ENCODE measurements at regions not wholly inside any gene's neighbourhood (a gene's known extent, or its start where the extent isn't known, plus 50 kb on each side); places are given as distances from the start of the nearest gene placed in this dataset.

DNA sequence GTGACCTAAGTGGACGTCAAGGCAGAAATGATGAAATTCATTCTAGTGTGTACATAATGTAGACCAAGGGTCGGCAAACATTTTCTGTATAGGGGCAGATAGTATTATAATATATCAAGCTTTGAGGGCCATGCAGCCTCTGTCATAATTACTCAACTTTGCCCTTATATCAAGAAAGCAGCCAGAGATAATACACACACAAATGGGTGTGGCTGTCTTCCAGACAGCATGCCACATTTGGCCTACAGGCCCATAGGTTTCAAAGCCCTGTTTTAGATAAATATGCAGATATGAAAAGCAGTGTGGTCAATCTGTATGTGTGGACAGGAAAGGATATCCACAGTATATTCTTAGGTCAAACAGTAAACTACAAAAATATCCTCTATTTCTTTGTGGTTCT lies 320.1 kb upstream of the FMN2 start:
- H3K4me3 ChIP-seq (replicated peaks; ENCODE audit: low read depth, low read length): no peak overlapping the region
- DNase-seq (ENCODE audit: extremely low read depth, low read depth): no peak
- TF ChIP-seq, protein P1, sequence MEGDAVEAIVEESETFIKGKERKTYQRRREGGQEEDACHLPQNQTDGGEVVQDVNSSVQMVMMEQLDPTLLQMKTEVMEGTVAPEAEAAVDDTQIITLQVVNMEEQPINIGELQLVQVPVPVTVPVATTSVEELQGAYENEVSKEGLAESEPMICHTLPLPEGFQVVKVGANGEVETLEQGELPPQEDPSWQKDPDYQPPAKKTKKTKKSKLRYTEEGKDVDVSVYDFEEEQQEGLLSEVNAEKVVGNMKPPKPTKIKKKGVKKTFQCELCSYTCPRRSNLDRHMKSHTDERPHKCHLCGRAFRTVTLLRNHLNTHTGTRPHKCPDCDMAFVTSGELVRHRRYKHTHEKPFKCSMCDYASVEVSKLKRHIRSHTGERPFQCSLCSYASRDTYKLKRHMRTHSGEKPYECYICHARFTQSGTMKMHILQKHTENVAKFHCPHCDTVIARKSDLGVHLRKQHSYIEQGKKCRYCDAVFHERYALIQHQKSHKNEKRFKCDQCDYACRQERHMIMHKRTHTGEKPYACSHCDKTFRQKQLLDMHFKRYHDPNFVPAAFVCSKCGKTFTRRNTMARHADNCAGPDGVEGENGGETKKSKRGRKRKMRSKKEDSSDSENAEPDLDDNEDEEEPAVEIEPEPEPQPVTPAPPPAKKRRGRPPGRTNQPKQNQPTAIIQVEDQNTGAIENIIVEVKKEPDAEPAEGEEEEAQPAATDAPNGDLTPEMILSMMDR (IDR thresholded peaks at IDR 0.05; ENCODE audit: low read depth, low read length, missing control alignments): no peak

DNA sequence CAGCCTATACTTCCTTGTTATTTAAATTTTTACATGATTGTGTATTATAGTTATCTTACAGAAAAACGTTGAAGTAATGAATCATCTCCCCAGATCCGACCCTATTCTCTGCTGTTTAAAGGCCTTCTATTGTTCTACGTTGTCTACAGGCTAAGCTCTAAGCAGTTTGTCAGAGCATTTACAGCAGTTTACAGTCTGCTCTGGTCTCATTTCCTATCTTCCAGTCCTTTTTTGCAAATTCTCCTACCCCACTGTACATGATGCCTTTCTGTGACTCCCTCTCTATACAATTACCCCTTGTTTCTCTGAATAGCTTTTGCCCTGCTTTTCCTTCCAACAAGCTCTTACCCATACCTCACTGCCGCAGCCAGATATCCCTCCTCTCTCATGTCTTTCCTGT lies 319.2 kb upstream of the FMN2 start:
- no peak overlapping the region for H3K4me3 ChIP-seq (replicated peaks; ENCODE audit: low read depth, low read length)
- TF ChIP-seq, protein P1 (IDR thresholded peaks at IDR 0.05; ENCODE audit: low read depth, low read length, missing control alignments): no peak

GRCh38 chr1:239775466-239775865 lies 316.2 kb upstream of the FMN2 start:
- no peak overlapping the region for H3K4me3 ChIP-seq (replicated peaks; ENCODE audit: low read depth, low read length)
- no peak for DNase-seq (ENCODE audit: extremely low read depth, low read depth)
- TF ChIP-seq, protein P1 (IDR thresholded peaks at IDR 0.05; ENCODE audit: low read depth, low read length, missing control alignments): no peak

More for the DNA sequence above, 319.2 kb upstream of the FMN2 start:
- DNase-seq (ENCODE audit: extremely low read depth, low read depth): no peak

- TF ChIP-seq, protein P1 (IDR thresholded peaks at IDR 0.05; ENCODE audit: low read depth, low read length, missing control alignments): no peak
- no peak for DNase-seq (ENCODE audit: extremely low read depth, low read depth)
- no peak overlapping the region for H3K4me3 ChIP-seq (replicated peaks; ENCODE audit: low read depth, low read length)
Measured at GRCh38 chr1:239778208-239778813, 313.4 kb upstream of the FMN2 start.

- TF ChIP-seq, protein P1 (IDR thresholded peaks at IDR 0.05; ENCODE audit: low read depth, low read length, missing control alignments): no peak
- no peak for DNase-seq (ENCODE audit: extremely low read depth, low read depth)
- H3K4me3 ChIP-seq (replicated peaks; ENCODE audit: low read depth, low read length): no peak overlapping the region
Measured at GRCh38 chr1:239779962-239780361, 311.7 kb upstream of the FMN2 start.

DNA sequence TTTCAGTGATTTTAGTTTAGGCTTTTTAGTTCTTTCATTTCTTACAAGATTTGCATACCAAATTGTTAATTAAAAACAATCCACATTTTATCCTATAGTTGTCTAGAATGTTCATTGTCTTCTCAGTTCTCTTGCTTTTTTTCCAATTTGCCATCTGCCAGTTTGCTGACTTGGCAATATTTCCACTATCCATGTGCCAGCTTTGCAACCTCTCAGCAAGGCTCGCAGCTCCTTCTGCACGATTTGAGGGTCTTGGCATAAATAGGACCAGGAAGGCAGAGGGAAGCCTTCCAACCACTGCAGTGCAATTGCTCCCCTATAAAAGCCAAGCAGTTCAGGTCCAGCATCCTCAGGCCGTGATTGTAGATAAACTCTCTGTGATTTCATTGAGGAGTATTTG lies 306.8 kb upstream of the FMN2 start:
- no peak for DNase-seq (ENCODE audit: extremely low read depth, low read depth)
- TF ChIP-seq, protein P1 (IDR thresholded peaks at IDR 0.05; ENCODE audit: low read depth, low read length, missing control alignments): no peak
- no peak overlapping the region for H3K4me3 ChIP-seq (replicated peaks; ENCODE audit: low read depth, low read length)

DNA sequence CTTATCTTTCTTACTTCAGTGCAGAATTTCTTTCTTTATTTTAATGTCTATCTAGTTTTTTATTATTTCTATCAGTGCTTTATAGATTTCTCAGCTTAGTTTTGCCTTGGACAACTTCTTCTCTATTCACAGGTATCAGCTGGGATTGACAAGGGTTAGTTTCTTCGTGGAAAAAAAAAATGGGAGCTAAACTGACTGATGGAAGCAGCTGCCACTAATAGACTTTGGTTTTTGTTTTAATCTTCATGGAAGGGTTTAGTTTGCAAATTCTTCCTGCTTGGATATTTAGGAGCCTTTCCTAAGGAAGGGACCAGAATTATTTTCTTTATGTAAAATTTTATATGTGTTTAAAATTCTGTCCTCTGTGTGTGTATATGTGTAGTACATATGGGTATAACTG lies 306.1 kb upstream of the FMN2 start:
- TF ChIP-seq, protein P1 (IDR thresholded peaks at IDR 0.05; ENCODE audit: low read depth, low read length, missing control alignments): no peak
- DNase-seq (ENCODE audit: extremely low read depth, low read depth): no peak

More for the DNA sequence above, 306.1 kb upstream of the FMN2 start:
- H3K4me3 ChIP-seq (replicated peaks; ENCODE audit: low read depth, low read length): no peak overlapping the region

All from HFF-Myc (cell line).